CD8-positive, alpha-beta memory T cell (primary cell): ENCODE measurements at regions not wholly inside any gene's neighbourhood (a gene's known extent, or its start where the extent isn't known, plus 50 kb on each side); places are given as distances from the start of the nearest gene placed in this dataset.

Experiments
- CTCF ChIA-PET: fragments of 350-600 bp; sonication (Branson Sonifier 250); formaldehyde crosslinking; loops from one replicate; lab custom pipeline; 2021; ENCODE audit warnings: antibody characterized with exemption; lab: Charles Lee
- POLR2A ChIA-PET: fragments of 350-600 bp; sonication (Branson Sonifier 250); formaldehyde crosslinking; loops from one replicate; lab custom pipeline; 2021; ENCODE audit warnings: antibody characterized with exemption; lab: Charles Lee
- DNase-seq, 5 donors: peaks; one replicate each; pipeline versions ENCODE4 v3.0.0 to v3.0.0-alpha.2; 2020 to 2022; ENCODE audit warnings: mixed read lengths in 1 of 5
- H3K27ac ChIP-seq: one replicate; pipeline ENCODE4 v1.7.0; 2013; ENCODE audit warnings: low read depth, mild to moderate bottlenecking, low read length, moderate library complexity
- H3K27me3 ChIP-seq: 2 replicates; pipeline ENCODE4 v1.7.0; 2013; ENCODE audit warnings: low read length, mild to moderate bottlenecking; ENCODE audit not compliant: insufficient read depth, poor library complexity, severe bottlenecking
- H3K36me3 ChIP-seq: 2 replicates; pipeline ENCODE4 v1.7.0; 2013; ENCODE audit warnings: mild to moderate bottlenecking, low read length, moderate library complexity; ENCODE audit not compliant: insufficient read depth
- H3K4me1 ChIP-seq: 2 replicates; pipeline ENCODE4 v1.7.0; 2013; ENCODE audit warnings: mild to moderate bottlenecking, low read length, moderate library complexity; ENCODE audit not compliant: insufficient read depth
- H3K4me3 ChIP-seq: 2 replicates; pipeline ENCODE4 v1.7.0; 2013; ENCODE audit warnings: mild to moderate bottlenecking, low read length
- H3K9me3 ChIP-seq: 2 replicates; pipeline ENCODE4 v1.7.0; 2013; ENCODE audit warnings: mild to moderate bottlenecking, low read length
- H3K27ac Mint-ChIP-seq, 8 donors: one replicate each; pipeline ENCODE4 v1.8.0; 2020 to 2021; ENCODE audit warnings: mixed read lengths in 8 of 8, mild to moderate bottlenecking in 6 of 8, inconsistent platforms in 3 of 8, moderate library complexity in 3 of 8
- H3K27me3 Mint-ChIP-seq, 2 donors: one replicate each; pipeline ENCODE4 v1.8.0; 2020 to 2021; ENCODE audit warnings: mixed read lengths in 2 of 2, mild to moderate bottlenecking in 1 of 2, moderate library complexity in 1 of 2
- H3K36me3 Mint-ChIP-seq, 3 donors: one replicate each; pipeline ENCODE4 v1.8.0; 2020 to 2021; ENCODE audit warnings: mixed read lengths in 3 of 3, inconsistent platforms in 1 of 3, mild to moderate bottlenecking in 1 of 3
- H3K4me1 Mint-ChIP-seq, 3 donors: one replicate each; pipeline ENCODE4 v1.8.0; 2020 to 2021; ENCODE audit warnings: mixed read lengths in 3 of 3, inconsistent platforms in 1 of 3, mild to moderate bottlenecking in 1 of 3
- H3K4me3 Mint-ChIP-seq, 7 donors: one replicate each; pipeline ENCODE4 v1.8.0; 2020 to 2021; ENCODE audit warnings: mixed read lengths in 7 of 7, mild to moderate bottlenecking in 6 of 7, moderate library complexity in 4 of 7, inconsistent platforms in 2 of 7
- H3K9me3 Mint-ChIP-seq, 5 donors: one replicate each; pipeline ENCODE4 v1.8.0; 2020 to 2022; ENCODE audit warnings: mixed read lengths in 5 of 5, mild to moderate bottlenecking in 3 of 5, moderate library complexity in 2 of 5, inconsistent platforms in 1 of 5

GRCh38 chr11:19589567-19590260, 122.9 kb upstream of the NAV2 start:
- CTCF ChIA-PET = interaction anchor here (1.0 kb wide), 1 partner anchor 81 kb away, joined by 3 read pairs; no protein-coding TSS in a partner anchor

GRCh38 chr11:19587979-19588378, 124.7 kb upstream of the NAV2 start:
- ChIA-PET CTCF (no interaction called here), POLR2A (no interaction called here)
- Mint-ChIP-seq H3K4me3 (no peak overlapping the region), H3K27me3 (peaks cover 5 to 25% of the 10 kb centered on the region in 2 donors), H3K4me1 (no peaks in the 10 kb centered on the region), H3K27ac (no peak overlapping the region), H3K9me3 (no peaks in the 10 kb centered on the region), H3K36me3 (no peaks in the 10 kb centered on the region)
- Histone ChIP-seq H3K4me1 (no peaks in the 10 kb centered on the region), H3K36me3 (no peaks in the 10 kb centered on the region), H3K27me3 (no peaks in the 10 kb centered on the region), H3K9me3 (no peaks in the 10 kb centered on the region), H3K27ac (no peak overlapping the region), H3K4me3 (no peak overlapping the region)
- no peak for DNase-seq

More at GRCh38 chr11:19589567-19590260, 122.9 kb upstream of the NAV2 start:
- no peaks in the 10 kb centered on the region for H3K36me3 Mint-ChIP-seq
- Histone ChIP-seq H3K9me3 (no peaks in the 10 kb centered on the region), H3K36me3 (no peaks in the 10 kb centered on the region), H3K27ac (no peak overlapping the region), H3K4me1 (no peaks in the 10 kb centered on the region), H3K4me3 (no peak overlapping the region), H3K27me3 (no peaks in the 10 kb centered on the region)
- no peaks in the 10 kb centered on the region for H3K4me1 Mint-ChIP-seq
- POLR2A ChIA-PET = no interaction called here
- H3K27ac Mint-ChIP-seq = no peak overlapping the region
- peaks cover 3 to 33% of the 10 kb centered on the region in 2 donors for H3K27me3 Mint-ChIP-seq
- H3K9me3 Mint-ChIP-seq = no peaks in the 10 kb centered on the region
- no peak overlapping the region for H3K4me3 Mint-ChIP-seq
- DNase-seq = no peak

- no peak for DNase-seq
- CTCF ChIA-PET = no interaction called here
- Histone ChIP-seq H3K27ac (no peak overlapping the region), H3K9me3 (no peaks in the 10 kb centered on the region), H3K4me3 (no peak overlapping the region), H3K36me3 (no peaks in the 10 kb centered on the region), H3K27me3 (no peaks in the 10 kb centered on the region), H3K4me1 (no peaks in the 10 kb centered on the region)
- peaks cover under 1 to 3% of the 10 kb centered on the region in 2 donors for H3K27me3 Mint-ChIP-seq
- no peaks in the 10 kb centered on the region for H3K36me3 Mint-ChIP-seq
- H3K4me1 Mint-ChIP-seq = no peaks in the 10 kb centered on the region
- H3K9me3 Mint-ChIP-seq = no peaks in the 10 kb centered on the region
- no peak overlapping the region for H3K27ac Mint-ChIP-seq
- POLR2A ChIA-PET = no interaction called here
- H3K4me3 Mint-ChIP-seq = no peak overlapping the region
These were observed 132.0 kb upstream of the NAV2 start for GRCh38 chr11:19580646-19581045.

- no peaks in the 10 kb centered on the region for H3K4me1 ChIP-seq
- no peaks in the 10 kb centered on the region for H3K4me1 Mint-ChIP-seq
- H3K4me3 ChIP-seq = no peak overlapping the region
- H3K9me3 Mint-ChIP-seq = no peaks in the 10 kb centered on the region
- no peak overlapping the region for H3K4me3 Mint-ChIP-seq
- no peaks in the 10 kb centered on the region for H3K36me3 Mint-ChIP-seq
- no peak overlapping the region for H3K27ac ChIP-seq
- no peak for DNase-seq
- H3K36me3 ChIP-seq = no peaks in the 10 kb centered on the region
- ChIA-PET CTCF (no interaction called here), POLR2A (no interaction called here)
- H3K27me3 Mint-ChIP-seq = peaks cover 0 to 3% of the 10 kb centered on the region in 2 donors
- H3K27me3 ChIP-seq = no peaks in the 10 kb centered on the region
- H3K9me3 ChIP-seq = no peaks in the 10 kb centered on the region
- H3K27ac Mint-ChIP-seq = no peak overlapping the region
These were observed 132.7 kb upstream of the NAV2 start for GRCh38 chr11:19579957-19580356.

GRCh38 chr11:19578871-19579270, 133.8 kb upstream of the NAV2 start:
- no peak for DNase-seq
- Mint-ChIP-seq H3K36me3 (no peaks in the 10 kb centered on the region), H3K27ac (no peak overlapping the region), H3K27me3 (no peaks in the 10 kb centered on the region), H3K9me3 (no peaks in the 10 kb centered on the region), H3K4me3 (no peak overlapping the region), H3K4me1 (no peaks in the 10 kb centered on the region)
- Histone ChIP-seq H3K9me3 (no peaks in the 10 kb centered on the region), H3K27me3 (no peaks in the 10 kb centered on the region), H3K36me3 (no peaks in the 10 kb centered on the region), H3K27ac (no peak overlapping the region), H3K4me1 (no peaks in the 10 kb centered on the region), H3K4me3 (no peak overlapping the region)
- ChIA-PET CTCF (no interaction called here), POLR2A (no interaction called here)

- no peak overlapping the region for H3K4me3 Mint-ChIP-seq
- no peaks in the 10 kb centered on the region for H3K4me1 Mint-ChIP-seq
- CTCF ChIA-PET = interaction anchor here (3.4 kb wide), 1 partner anchor 15 kb away, joined by 13 read pairs; no protein-coding TSS in a partner anchor
- H3K4me1 ChIP-seq = no peaks in the 10 kb centered on the region
- no peaks in the 10 kb centered on the region for H3K36me3 ChIP-seq
- no peak for DNase-seq
- H3K27ac Mint-ChIP-seq = no peak overlapping the region
- POLR2A ChIA-PET = no interaction called here
- H3K27me3 ChIP-seq = no peaks in the 10 kb centered on the region
- H3K27ac ChIP-seq = no peak overlapping the region
- no peaks in the 10 kb centered on the region for H3K36me3 Mint-ChIP-seq
- peaks cover 0 to 1% of the 10 kb centered on the region in 2 donors for H3K27me3 Mint-ChIP-seq
- no peak overlapping the region for H3K4me3 ChIP-seq
- H3K9me3 Mint-ChIP-seq = no peaks in the 10 kb centered on the region
- no peaks in the 10 kb centered on the region for H3K9me3 ChIP-seq
These were observed 134.5 kb upstream of the NAV2 start for GRCh38 chr11:19577976-19578619.

GRCh38 chr11:19577391-19577975, 135.2 kb upstream of the NAV2 start:
- peaks cover 0 to 1% of the 10 kb centered on the region in 2 donors for H3K27me3 Mint-ChIP-seq
- peak overlapping the region in 3 of 8 donors; percentile 26 to 81 (median 54) for H3K27ac Mint-ChIP-seq
- CTCF ChIA-PET = interaction anchor here (3.4 kb wide), 1 partner anchor 14 kb away, joined by 13 read pairs; no protein-coding TSS in a partner anchor
- H3K4me3 ChIP-seq = no peak overlapping the region
- H3K4me1 ChIP-seq = no peaks in the 10 kb centered on the region
- H3K36me3 Mint-ChIP-seq = no peaks in the 10 kb centered on the region
- DNase-seq = no peak
- H3K9me3 Mint-ChIP-seq = no peaks in the 10 kb centered on the region
- POLR2A ChIA-PET = no interaction called here
- H3K4me3 Mint-ChIP-seq = no peak overlapping the region
- no peak overlapping the region for H3K27ac ChIP-seq
- H3K4me1 Mint-ChIP-seq = no peaks in the 10 kb centered on the region
- H3K9me3 ChIP-seq = no peaks in the 10 kb centered on the region
- H3K27me3 ChIP-seq = no peaks in the 10 kb centered on the region
- no peaks in the 10 kb centered on the region for H3K36me3 ChIP-seq

- Mint-ChIP-seq H3K4me3 (no peak overlapping the region), H3K27me3 (peaks cover 0 to 1% of the 10 kb centered on the region in 2 donors), H3K4me1 (no peaks in the 10 kb centered on the region), H3K9me3 (no peaks in the 10 kb centered on the region), H3K36me3 (no peaks in the 10 kb centered on the region), H3K27ac (peak overlapping the region in 1 of 8 donors; percentile 26)
- ChIA-PET CTCF (interaction anchor here (3.4 kb wide), 1 partner anchor 13 kb away, joined by 13 read pairs; no protein-coding TSS in a partner anchor), POLR2A (no interaction called here)
- Histone ChIP-seq H3K4me1 (no peaks in the 10 kb centered on the region), H3K27ac (no peak overlapping the region), H3K36me3 (no peaks in the 10 kb centered on the region), H3K4me3 (no peak overlapping the region), H3K27me3 (no peaks in the 10 kb centered on the region), H3K9me3 (no peaks in the 10 kb centered on the region)
- DNase-seq = no peak
These were observed 135.7 kb upstream of the NAV2 start for GRCh38 chr11:19576903-19577302.
